Hematopoietic multipotent progenitor cell treated with erythropoietin and hydrocortisone succinate and interleukin-3 and kit ligand, for 15 days (in vitro differentiated cells): ENCODE measurements at regions not wholly inside any gene's neighbourhood (a gene's known extent, or its start where the extent isn't known, plus 50 kb on each side); places are given as distances from the start of the nearest gene placed in this dataset.
"Not testable (repeated sequence)": the region's sequence is repeated elsewhere in the genome, so short reads cannot be mapped to it uniquely, and the experiment has no call there.

ENCODE experiments used
- DNase-seq: peaks from one replicate; pipeline ENCODE4 v3.0.0-alpha.2; 2015; ENCODE audit warnings: low spot score

GRCh38 chr5:96203761-96204160 is 229.3 kb downstream of the PCSK1 start:
- DNase-seq, result no peak

- no peak for DNase-seq
These were observed 231.5 kb downstream of the PCSK1 start for GRCh38 chr5:96201503-96201902.

DNA sequence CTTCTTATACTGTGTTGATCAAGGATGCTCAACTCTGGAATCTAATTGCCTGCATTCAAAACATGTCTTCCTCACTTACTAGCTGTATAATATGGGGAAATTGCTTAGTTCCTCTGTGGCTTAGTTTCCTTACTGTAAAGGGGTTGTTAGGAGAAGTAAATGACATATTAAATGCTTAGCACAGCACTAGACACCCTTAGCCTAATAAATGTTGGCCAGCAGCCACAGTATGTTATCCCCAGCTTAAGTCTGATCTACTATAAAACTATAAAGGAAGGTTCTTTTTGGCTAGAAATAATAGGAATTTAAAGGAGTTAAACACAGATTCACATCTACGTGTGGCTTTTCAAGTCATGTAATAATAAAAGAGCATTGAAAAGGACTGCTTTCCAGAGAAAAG is 232.4 kb downstream of the PCSK1 start:
- DNase-seq, result no peak

- DNase-seq, result no peak
These were observed 233.3 kb downstream of the PCSK1 start for GRCh38 chr5:96199713-96200183.

GRCh38 chr5:96198356-96199058 is 234.5 kb downstream of the PCSK1 start:
- DNase-seq, result no peak

DNA sequence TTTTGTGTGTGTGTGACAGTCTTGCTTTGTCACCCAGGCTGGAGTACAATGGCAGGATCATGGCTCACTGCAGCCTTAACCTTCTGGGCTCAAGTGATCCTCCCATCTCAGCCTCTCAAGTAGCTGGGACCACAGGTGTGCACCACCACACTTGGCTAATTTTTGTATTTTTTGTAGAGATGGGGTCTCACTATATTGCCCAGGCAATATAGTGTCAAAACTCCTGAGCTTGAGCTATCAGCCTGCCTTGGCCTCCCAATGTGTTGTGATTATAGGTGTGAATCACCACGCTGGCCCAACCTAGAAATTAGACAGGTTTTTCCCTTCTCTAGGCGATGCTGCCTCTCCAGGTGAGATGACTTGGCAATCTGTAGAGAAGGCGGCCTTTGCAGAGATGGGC is 235.3 kb downstream of the PCSK1 start:
- DNase-seq, result not testable (repeated sequence)

GRCh38 chr5:96197347-96197746 is 235.7 kb upstream of the ELL2 start:
- no peak for DNase-seq

DNA sequence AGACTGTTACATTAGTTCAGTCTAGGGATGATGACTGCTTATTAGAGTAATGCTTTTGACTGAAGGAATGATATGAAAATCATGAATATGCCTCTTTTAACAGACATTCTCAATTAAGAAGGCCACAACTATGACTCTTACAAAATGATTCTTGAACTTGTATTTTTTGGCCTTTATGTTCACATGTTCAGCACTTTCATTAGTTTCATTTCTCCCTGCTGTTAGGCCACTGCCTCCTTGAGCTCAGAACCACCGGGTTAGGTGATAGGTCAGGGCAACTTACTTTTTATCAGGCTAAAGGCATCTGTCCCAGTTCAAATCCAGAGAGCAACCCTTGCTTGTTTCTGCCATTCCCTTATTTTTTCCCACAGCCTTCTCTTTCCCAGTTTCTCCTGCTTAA is 235.2 kb upstream of the ELL2 start:
- DNase-seq, result no peak

DNA sequence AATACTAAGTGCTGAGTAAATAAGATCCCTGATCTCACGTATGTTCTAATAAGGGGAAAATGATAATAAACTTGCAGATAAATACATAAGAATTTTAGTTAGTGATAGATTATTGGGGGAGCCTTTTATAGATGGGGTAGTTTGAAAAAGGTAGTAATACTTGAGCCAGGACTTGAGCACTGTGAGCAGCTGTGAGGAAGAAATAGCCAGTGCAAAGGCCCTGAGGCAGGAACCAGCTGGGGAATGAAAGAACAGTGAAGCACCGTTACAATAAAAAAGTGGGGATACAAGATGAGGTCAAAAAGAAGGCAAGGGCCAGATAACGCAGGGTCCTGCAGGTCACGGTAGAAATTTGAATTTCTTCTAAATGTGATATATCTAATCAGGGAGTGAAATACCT is 234.8 kb upstream of the ELL2 start:
- DNase-seq, result no peak

- no peak for DNase-seq
These were observed 233.5 kb upstream of the ELL2 start for GRCh38 chr5:96195123-96195522.

GRCh38 chr5:96194593-96194992 is 232.9 kb upstream of the ELL2 start:
- no peak for DNase-seq

DNA sequence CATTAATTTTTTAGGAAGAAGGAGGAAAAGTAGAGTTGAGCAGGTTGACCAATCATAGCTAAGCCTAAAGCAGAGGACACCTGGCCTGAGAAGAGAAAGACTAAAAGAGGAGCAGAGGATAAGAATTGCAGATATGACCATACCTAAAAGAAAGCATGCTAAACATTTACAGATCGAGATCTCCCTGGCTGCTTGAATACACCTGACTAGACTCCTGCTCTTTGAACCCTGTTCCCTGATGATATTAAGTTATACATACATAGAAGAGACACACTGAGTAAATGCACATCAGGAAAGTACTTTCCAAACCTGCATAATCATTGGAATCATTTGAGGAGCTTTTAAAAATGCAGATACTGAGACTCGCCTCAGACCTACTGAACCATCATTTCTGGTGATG is 232.3 kb upstream of the ELL2 start:
- DNase-seq, result no peak

DNA sequence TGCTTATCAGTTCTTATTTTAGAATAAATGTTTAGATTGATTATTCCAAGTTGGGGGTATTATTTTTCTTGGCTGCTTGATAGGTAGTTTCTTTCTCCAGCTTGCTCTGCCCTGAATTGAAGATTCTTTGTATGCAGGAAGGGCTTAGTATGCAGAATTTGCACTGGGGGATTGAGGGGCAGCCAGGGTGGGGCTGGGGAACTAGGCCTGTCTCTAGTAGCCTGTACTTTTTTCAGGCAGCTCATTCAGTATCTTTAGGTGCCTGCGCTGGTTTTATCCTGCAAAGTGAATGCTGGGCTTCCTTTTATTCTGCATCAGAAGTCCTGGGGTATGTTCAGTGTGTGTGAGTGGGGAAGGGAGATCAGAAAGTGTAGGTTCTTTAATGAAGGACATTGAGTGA is 228.3 kb upstream of the ELL2 start:
- DNase-seq, result no peak

DNA sequence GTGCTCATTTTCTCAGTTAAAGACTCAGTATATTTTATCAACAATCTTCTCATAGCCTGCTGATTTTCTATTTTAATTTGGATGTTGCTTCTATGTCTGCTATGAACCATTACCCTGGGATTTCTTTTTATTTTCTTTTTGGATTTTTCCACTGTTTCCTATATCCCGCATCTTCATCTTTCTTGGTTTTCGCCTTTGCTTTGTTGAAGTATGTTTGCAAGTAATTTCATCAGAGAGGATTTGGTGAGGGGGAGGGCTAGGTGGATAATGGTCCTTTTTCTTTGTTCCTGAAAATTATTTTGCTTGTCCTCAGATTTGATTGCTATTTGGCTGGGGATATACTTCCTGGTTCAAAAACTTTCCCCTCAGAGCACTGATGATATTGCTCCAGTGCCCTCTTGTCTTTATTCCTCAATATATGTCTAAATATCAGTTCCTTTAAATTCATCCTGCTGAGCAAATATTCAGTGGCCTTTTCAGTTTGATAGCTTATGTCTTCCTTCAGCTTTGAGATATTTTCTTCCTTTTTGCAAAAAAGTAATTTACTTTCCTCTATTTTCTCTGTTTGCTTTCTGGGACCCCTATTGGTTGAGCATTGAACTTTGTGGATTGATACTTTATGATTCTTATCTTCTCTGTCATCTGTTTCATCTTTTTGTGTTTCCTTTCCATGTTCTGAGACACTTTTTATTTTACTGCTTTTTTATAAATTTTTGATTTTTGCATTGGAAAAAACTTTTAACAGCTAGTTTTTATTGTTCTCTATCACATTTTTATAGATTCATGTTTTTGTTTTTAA is 227.6 kb upstream of the ELL2 start:
- DNase-seq, result no peak

DNA sequence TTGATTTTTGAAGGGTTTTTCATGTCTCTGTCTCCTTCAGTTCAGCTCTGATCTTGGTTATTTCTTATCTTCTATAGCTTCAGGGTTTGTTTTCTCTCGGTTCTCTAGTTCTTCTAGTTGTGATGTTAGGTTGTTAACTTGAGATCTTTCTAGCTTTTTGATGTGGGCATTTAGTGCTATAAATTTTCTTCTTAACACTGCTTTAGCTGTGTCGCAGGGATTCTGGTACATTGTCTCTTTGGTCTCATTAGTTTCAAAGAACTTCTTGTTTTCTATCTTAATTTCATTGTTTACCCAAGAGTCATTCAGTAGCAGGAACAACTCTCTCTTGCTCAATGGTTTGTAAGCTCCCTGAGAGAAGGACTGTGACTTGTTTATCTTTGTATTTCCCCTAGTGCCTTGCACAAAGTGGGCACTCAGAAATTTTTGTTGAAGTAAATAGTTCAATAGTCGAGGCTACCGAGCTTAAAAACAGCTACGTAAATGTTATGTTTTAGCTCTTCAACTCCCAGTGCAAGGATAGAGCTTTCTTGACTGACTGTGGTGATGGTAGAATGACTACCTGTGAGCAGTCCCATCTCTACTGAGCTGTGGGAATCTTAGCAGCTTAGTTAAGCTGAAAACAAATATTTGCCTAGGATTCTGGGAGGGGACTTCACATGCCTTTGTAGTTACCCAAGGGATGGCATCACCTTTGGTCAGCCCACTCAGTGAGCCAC is 225.8 kb upstream of the ELL2 start:
- DNase-seq, result no peak

GRCh38 chr5:96184510-96184909 is 222.9 kb upstream of the ELL2 start:
- DNase-seq, result not testable (repeated sequence)

- no peak for DNase-seq
These were observed 219.2 kb upstream of the ELL2 start for GRCh38 chr5:96180684-96181435.

- DNase-seq, result no peak
These were observed 215.7 kb upstream of the ELL2 start for GRCh38 chr5:96177303-96177869.

- no peak for DNase-seq
These were observed 214.4 kb upstream of the ELL2 start for GRCh38 chr5:96176022-96176421.

DNA sequence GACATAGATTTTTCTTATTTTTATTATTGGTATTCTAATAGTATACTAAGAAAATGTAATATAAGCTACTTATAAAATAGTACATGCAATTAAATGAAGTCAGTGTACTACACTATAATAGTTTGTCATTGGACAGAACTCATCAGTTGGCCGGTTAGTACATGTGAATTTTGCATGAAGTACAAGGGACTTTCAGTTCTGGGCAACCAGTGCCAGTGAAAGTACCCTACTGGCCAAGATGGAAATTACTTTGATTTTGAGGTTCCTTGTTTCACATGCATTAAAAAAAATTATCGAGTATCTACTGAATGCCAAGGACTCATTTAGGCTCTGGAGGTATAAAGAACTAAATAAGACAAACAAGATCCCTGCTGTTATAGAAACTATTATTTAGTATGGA is 213.4 kb upstream of the ELL2 start:
- peak; percentile 10 for DNase-seq

- DNase-seq, result no peak
These were observed 211.7 kb upstream of the ELL2 start for GRCh38 chr5:96173366-96173765.

DNA sequence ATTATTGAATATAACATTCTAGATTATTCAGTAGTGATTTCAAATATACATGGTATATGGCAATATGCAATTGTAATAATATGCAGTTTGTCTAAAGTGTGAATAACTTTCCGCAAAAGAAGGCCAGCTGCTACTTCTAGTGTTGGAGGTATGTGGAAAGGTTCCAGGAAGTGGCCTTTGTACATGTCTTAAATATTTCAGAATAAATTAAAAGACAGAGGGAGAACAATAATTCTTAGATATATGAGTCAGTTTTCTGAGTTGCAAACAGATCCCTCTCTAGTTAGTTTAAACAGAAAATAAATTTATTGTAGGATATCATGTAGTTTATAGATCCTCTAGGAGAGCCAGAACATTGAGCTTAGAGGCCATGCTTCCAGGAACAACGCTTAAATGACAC is 210.8 kb upstream of the ELL2 start:
- DNase-seq, result no peak
